K562 (cell line): ENCODE measurements at regions not wholly inside any gene's neighbourhood (a gene's known extent, or its start where the extent isn't known, plus 50 kb on each side); places are given as distances from the start of the nearest gene placed in this dataset.

Source experiments
- ATAC-seq: fragments of 200-7000 bp; cut with Tn5 transposase; 3 replicates; pipeline ENCODE4 v1.9.1; 2020; ENCODE audit warnings: moderate library complexity
- BruUV-seq: library from RNA; stranded (reverse); fragments of 400-500 nt; replicated peaks from 2 replicates; lab custom pipeline; 2021; lab: Mats Ljungman, UMichigan
- CTCF ChIA-PET: fragments of 300-600 bp; formaldehyde crosslinking; extraction: SDS; loops from one replicate; lab custom pipeline; 2021; ENCODE audit warnings: low intra/inter-chr PET ratio; lab: Yijun Ruan, JAX
- POLR2A ChIA-PET: fragments of 300-600, 350-650 bp; sonication (Branson Sonifier 250); formaldehyde crosslinking; extraction: SDS; loops from one replicate; lab custom pipeline; 2021; ENCODE audit warnings: antibody characterized with exemption, inconsistent platforms; lab: Yijun Ruan, JAX
- DNase-seq, 4 experiments: peaks; one replicate each; pipeline versions ENCODE4 v3.0.0 to v3.0.0-alpha.2; 2011 to 2018; ENCODE audit warnings: low spot score in 3 of 4, mixed read lengths in 3 of 4; ENCODE audit errors: extremely low read depth in 1 of 4
- FAIRE-seq: peaks from 2 replicates; lab custom pipeline; 2011; peaks lifted over from hg19 to GRCh38; lab: Jason Lieb, UNC
- H2AFZ ChIP-seq: 2 replicates; pipeline ENCODE4 v1.6.0; 2011; ENCODE audit warnings: low read depth, low read length, control low read depth, inconsistent platforms
- H3K27ac ChIP-seq: fragments of 200-600 bp; 3 replicates; pipeline ENCODE4 v1.8.0; 2011; ENCODE audit warnings: low read depth, mild to moderate bottlenecking, control low read depth, inconsistent platforms, low read length, moderate library complexity, mixed read lengths; ENCODE audit errors: extremely low read depth
- H3K27me3 ChIP-seq, 2 experiments: fragments of 300-600 bp in 1 of 2; 2 replicates in 1 of 2; 3 replicates in 1 of 2; pipeline versions ENCODE4 v1.6.0 to v1.8.0; 2011; ENCODE audit warnings: inconsistent platforms in 2 of 2, low read length in 2 of 2, mild to moderate bottlenecking in 1 of 2, mixed read lengths in 1 of 2, moderate library complexity in 1 of 2; ENCODE audit not compliant: control insufficient read depth in 2 of 2, insufficient read depth in 2 of 2
- H3K36me3 ChIP-seq: fragments of 300-600 bp; 3 replicates; pipeline ENCODE4 v1.8.0; 2011; ENCODE audit warnings: mild to moderate bottlenecking, low read length, inconsistent platforms; ENCODE audit not compliant: control insufficient read depth, insufficient read depth
- H3K4me1 ChIP-seq, 2 experiments: fragments of 200-600 bp in 1 of 2; replicated peaks in 1 of 2; 2 replicates in 1 of 2; 3 replicates in 1 of 2; pipeline versions ENCODE4 v1.5.1 to v1.8.0; 2011; ENCODE audit warnings: inconsistent platforms in 2 of 2, low read length in 2 of 2, mild to moderate bottlenecking in 1 of 2, mixed read lengths in 1 of 2, moderate library complexity in 1 of 2; ENCODE audit not compliant: control insufficient read depth in 2 of 2, insufficient read depth in 2 of 2
- H3K4me2 ChIP-seq: 2 replicates; pipeline ENCODE4 v1.6.1; 2011; ENCODE audit warnings: low read length, control low read depth, inconsistent platforms, mixed read lengths; ENCODE audit not compliant: insufficient read depth
- H3K4me3 ChIP-seq: fragments of 200-600 bp; sonication (generic), shearing (Covaris generic); 2 replicates; pipeline ENCODE4 v1.5.1; 2016; ENCODE audit warnings: control low read depth, inconsistent platforms
- H3K79me2 ChIP-seq: fragments of 200-600 bp; 3 replicates; pipeline ENCODE4 v1.8.0; 2011; ENCODE audit warnings: low read length, inconsistent platforms; ENCODE audit not compliant: control insufficient read depth, insufficient read depth
- H3K9ac ChIP-seq, 2 experiments: 2 replicates each; pipeline versions ENCODE4 v1.6.0 to v1.6.1; 2011; ENCODE audit warnings: low read depth in 2 of 2, low read length in 2 of 2, control low read depth in 1 of 2, inconsistent platforms in 1 of 2, mild to moderate bottlenecking in 1 of 2, mixed read lengths in 1 of 2; ENCODE audit not compliant: insufficient read depth in 1 of 2
- H3K9me1 ChIP-seq: one replicate; pipeline ENCODE4 v1.6.0; 2011; ENCODE audit warnings: inconsistent platforms, mild to moderate bottlenecking, low read length, moderate library complexity; ENCODE audit not compliant: control insufficient read depth, insufficient read depth
- H3K9me3 ChIP-seq: replicated peaks from 2 replicates; pipeline ENCODE4 v1.5.1; 2011; ENCODE audit warnings: low read depth, low read length, inconsistent platforms; ENCODE audit not compliant: control insufficient read depth, insufficient read depth
- H4K20me1 ChIP-seq: replicated peaks from 2 replicates; pipeline ENCODE4 v1.6.1; 2011; ENCODE audit warnings: low read length, inconsistent platforms, mixed read lengths; ENCODE audit not compliant: control insufficient read depth, insufficient read depth
- ETS1 ChIP-seq: conservative IDR thresholded peaks from 2 replicates; pipeline ENCODE4 v1.6.1; 2011; ENCODE audit warnings: low read depth, mild to moderate bottlenecking, low read length; ENCODE audit not compliant: control insufficient read depth
- KLF16 ChIP-seq: IDR thresholded peaks from 2 replicates; pipeline ENCODE4 v1.6.1; 2016; ENCODE audit warnings: antibody characterized with exemption
- SMC3 ChIP-seq: conservative IDR thresholded peaks from 2 replicates; pipeline ENCODE4 v1.6.1; 2011; ENCODE audit warnings: low read depth, low read length, improper control_type of control experiment; ENCODE audit not compliant: insufficient read depth
- ZBTB1 ChIP-seq: sonication (generic); formaldehyde crosslinking; IDR thresholded peaks from 2 replicates; pipeline ENCODE4 v1.8.1; 2023; ENCODE audit warnings: missing genetic modification reagents, low read depth, mild to moderate bottlenecking, borderline replicate concordance
- WGBS: fragments of 100-300 bp; shearing (Covaris generic); methylation state at CpG from one replicate; pipeline ENCODE4 v1.1.6; 2016; ENCODE audit warnings: low coverage, mixed read lengths; ENCODE audit not compliant: insufficient coverage; ENCODE audit errors: missing lambda C conversion rate; 5-methylcytosine and 5-hydroxymethylcytosine counted together
- in situ Hi-C: fragments of 300-500 bp; cut with MboI; formaldehyde crosslinking; loops from 4 replicates; pipeline ENCODE4 v1.15.0; 2018; ENCODE audit warnings: inconsistent platforms, mixed read lengths
- intact Hi-C: fragments of 100-400 bp; cut with micrococcal nuclease; formaldehyde crosslinking; loops from 2 replicates; pipeline ENCODE4 v1.14.2; 2022
- TF ChIP-seq, protein P1 (sequence below), 3 experiments: IDR thresholded peaks in 2 of 3; conservative IDR thresholded peaks in 1 of 3; 2 replicates each; pipeline ENCODE4 v1.5.1; 2011 to 2012; ENCODE audit warnings: low read length in 3 of 3, mild to moderate bottlenecking in 3 of 3, control low read depth in 2 of 3, improper control_type of control experiment in 1 of 3, inconsistent platforms in 1 of 3, low read depth in 1 of 3, mixed read lengths in 1 of 3, moderate library complexity in 1 of 3; ENCODE audit not compliant: insufficient read depth in 2 of 3

- Histone ChIP-seq H3K4me3 (no peak overlapping the region), H3K79me2 (no peaks in the 10 kb centered on the region), H2AFZ (no peak overlapping the region), H3K9me1 (no peaks in the 10 kb centered on the region), H4K20me1 (no peaks in the 10 kb centered on the region), H3K27ac (no peak overlapping the region), H3K4me1 (no peaks in the 10 kb centered on the region), H3K4me2 (no peak overlapping the region), H3K9ac (no peak overlapping the region), H3K9me3 (no peaks in the 10 kb centered on the region), H3K27me3 (peaks cover 0 to 4% of the 10 kb centered on the region in 2 experiments; a peak in 1 of 5 replicates), H3K36me3 (no peaks in the 10 kb centered on the region)
- ChIA-PET CTCF (interaction anchor here (0.7 to 1.2 kb wide), 2 partner anchors 36 to 38 kb away, joined by 3 to 5 read pairs; no protein-coding TSS in a partner anchor), POLR2A (no interaction called here)
- in situ Hi-C loops (no loop called here), intact Hi-C loops (no loop called here)
- peak in 3 of 4 experiments; percentile 29 to 56 (median 37) for DNase-seq
- peak; percentile 94 for ATAC-seq
- TF ChIP-seq, protein P1, sequence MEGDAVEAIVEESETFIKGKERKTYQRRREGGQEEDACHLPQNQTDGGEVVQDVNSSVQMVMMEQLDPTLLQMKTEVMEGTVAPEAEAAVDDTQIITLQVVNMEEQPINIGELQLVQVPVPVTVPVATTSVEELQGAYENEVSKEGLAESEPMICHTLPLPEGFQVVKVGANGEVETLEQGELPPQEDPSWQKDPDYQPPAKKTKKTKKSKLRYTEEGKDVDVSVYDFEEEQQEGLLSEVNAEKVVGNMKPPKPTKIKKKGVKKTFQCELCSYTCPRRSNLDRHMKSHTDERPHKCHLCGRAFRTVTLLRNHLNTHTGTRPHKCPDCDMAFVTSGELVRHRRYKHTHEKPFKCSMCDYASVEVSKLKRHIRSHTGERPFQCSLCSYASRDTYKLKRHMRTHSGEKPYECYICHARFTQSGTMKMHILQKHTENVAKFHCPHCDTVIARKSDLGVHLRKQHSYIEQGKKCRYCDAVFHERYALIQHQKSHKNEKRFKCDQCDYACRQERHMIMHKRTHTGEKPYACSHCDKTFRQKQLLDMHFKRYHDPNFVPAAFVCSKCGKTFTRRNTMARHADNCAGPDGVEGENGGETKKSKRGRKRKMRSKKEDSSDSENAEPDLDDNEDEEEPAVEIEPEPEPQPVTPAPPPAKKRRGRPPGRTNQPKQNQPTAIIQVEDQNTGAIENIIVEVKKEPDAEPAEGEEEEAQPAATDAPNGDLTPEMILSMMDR (IDR thresholded peaks at IDR 0.05 in 2 of 3, conservative IDR thresholded peaks at IDR 0.05 in 1 of 3; ENCODE audit: insufficient read depth in 2 of 3, low read depth in 1 of 3, low read length in 3 of 3) = peak; percentile 56 to 69 (median 68)
- TF ChIP-seq KLF16 (0 out of 2 replicates have a peak, but pooled peaks have one; percentile 13), SMC3 (0 out of 2 replicates have a peak, but pooled peaks have one; percentile 15), ZBTB1 (0 out of 2 replicates have a peak, but pooled peaks have one; percentile 39), ETS1 (no peak)
- WGBS = 3% methylated on average over 7 of the region's 7 CpGs
- FAIRE-seq = peak; percentile 23
- BruUV-seq = no TSS peak
Measured at GRCh38 chr7:142445019-142445686, 187.3 kb upstream of the PRSS58 start.
